Endothelial cell of umbilical vein (primary cell): ENCODE measurements at regions not wholly inside any gene's neighbourhood (a gene's known extent, or its start where the extent isn't known, plus 50 kb on each side); places are given as distances from the start of the nearest gene placed in this dataset.

ENCODE experiments used
- BruUV-seq: library from RNA; stranded (reverse); fragments of 400-500 nt; replicated peaks from 2 replicates; lab custom pipeline; 2021; lab: Mats Ljungman, UMichigan
- CTCF ChIA-PET: fragments of 300-600, 350-600 bp; sonication (Branson Sonifier 250); formaldehyde crosslinking; loops from one replicate; lab custom pipeline; 2021; ENCODE audit warnings: antibody characterized with exemption, inconsistent platforms; lab: Charles Lee
- POLR2A ChIA-PET: fragments of 300-600, 350-600 bp; sonication (Branson Sonifier 250); formaldehyde crosslinking; loops from one replicate; lab custom pipeline; 2021; ENCODE audit warnings: antibody characterized with exemption, inconsistent platforms; lab: Charles Lee
- DNase-seq: peaks from one replicate; pipeline ENCODE4 v3.0.0-alpha.2; 2011; ENCODE audit warnings: low read depth, low spot score
- FAIRE-seq: peaks from 2 replicates; lab custom pipeline; 2011; peaks lifted over from hg19 to GRCh38; lab: Jason Lieb, UNC
- H2AFZ ChIP-seq: 2 replicates; pipeline ENCODE4 v1.6.0; 2012; ENCODE audit warnings: low read depth, low read length, control low read depth, inconsistent platforms
- H3K27ac ChIP-seq: 2 replicates; pipeline ENCODE4 v1.5.1; 2011; ENCODE audit warnings: low read depth, mild to moderate bottlenecking, control low read depth, low read length, moderate library complexity; ENCODE audit not compliant: insufficient read depth
- H3K27me3 ChIP-seq, 2 experiments: 2 replicates each; pipeline versions ENCODE4 v1.6.0 to v1.6.1; 2011; ENCODE audit warnings: low read length in 2 of 2, mixed read lengths in 1 of 2; ENCODE audit not compliant: control insufficient read depth in 2 of 2, insufficient read depth in 2 of 2
- H3K36me3 ChIP-seq, 2 experiments: 2 replicates in 1 of 2; 3 replicates in 1 of 2; pipeline ENCODE4 v1.5.1; 2011; ENCODE audit warnings: low read length in 2 of 2, mild to moderate bottlenecking in 1 of 2, moderate library complexity in 1 of 2; ENCODE audit not compliant: control insufficient read depth in 2 of 2, insufficient read depth in 2 of 2; ENCODE audit errors: extremely low read depth in 1 of 2
- H3K4me1 ChIP-seq: 3 replicates; pipeline ENCODE4 v1.5.1; 2011; ENCODE audit warnings: mild to moderate bottlenecking, low read length; ENCODE audit not compliant: control insufficient read depth, insufficient read depth; ENCODE audit errors: extremely low read depth
- H3K4me2 ChIP-seq: 2 replicates; pipeline ENCODE4 v1.6.1; 2011; ENCODE audit warnings: low read length, control low read depth, mixed read lengths; ENCODE audit not compliant: insufficient read depth
- H3K4me3 ChIP-seq, 3 experiments: fragments of 200-600 bp in 1 of 3; sonication (generic), shearing (Covaris generic) in 1 of 3; replicated peaks in 1 of 3; 2 replicates each; pipeline ENCODE4 v1.5.1; 2011 to 2016; ENCODE audit warnings: control low read depth in 3 of 3, low read length in 3 of 3, mild to moderate bottlenecking in 2 of 3, inconsistent platforms in 1 of 3, low read depth in 1 of 3, moderate library complexity in 1 of 3; ENCODE audit not compliant: insufficient read depth in 1 of 3
- H3K79me2 ChIP-seq: 2 replicates; pipeline ENCODE4 v1.6.0; 2012; ENCODE audit warnings: low read length, inconsistent platforms; ENCODE audit not compliant: control insufficient read depth, insufficient read depth
- H3K9ac ChIP-seq: replicated peaks from 2 replicates; pipeline ENCODE3; 2011; ENCODE audit warnings: low read length, control low read depth; ENCODE audit not compliant: insufficient read depth; ENCODE audit errors: extremely low read depth
- H3K9me1 ChIP-seq: replicated peaks from 3 replicates; pipeline ENCODE4 v1.6.0; 2011; ENCODE audit warnings: mild to moderate bottlenecking, low read length; ENCODE audit not compliant: control insufficient read depth, insufficient read depth; ENCODE audit errors: extremely low read depth
- H3K9me3 ChIP-seq: replicated peaks from 2 replicates; pipeline ENCODE4 v1.5.1; 2012; ENCODE audit warnings: low read length, inconsistent platforms; ENCODE audit not compliant: control insufficient read depth, insufficient read depth
- H4K20me1 ChIP-seq: replicated peaks from 2 replicates; pipeline ENCODE3; 2011; ENCODE audit warnings: mild to moderate bottlenecking, low read length; ENCODE audit not compliant: control insufficient read depth, insufficient read depth; ENCODE audit errors: extremely low read depth
- CTCF ChIP-seq, 2 donors: IDR thresholded peaks; 1 replicate in 1 of 2; 2 replicates in 1 of 2; pipeline ENCODE4 v1.5.1; 2011; ENCODE audit warnings: low read length in 2 of 2, mild to moderate bottlenecking in 2 of 2, moderate library complexity in 2 of 2, control low read depth in 1 of 2, inconsistent platforms in 1 of 2, low read depth in 1 of 2; ENCODE audit not compliant: insufficient read depth in 1 of 2; ENCODE audit errors: extremely low read depth in 1 of 2
- EZH2 ChIP-seq: IDR thresholded peaks from 2 replicates; pipeline ENCODE4 v1.6.1; 2012; ENCODE audit warnings: borderline replicate concordance, low read depth, mild to moderate bottlenecking, moderate library complexity, low read length, inconsistent platforms; ENCODE audit not compliant: severe bottlenecking
- FOS ChIP-seq: IDR thresholded peaks from 2 replicates; pipeline ENCODE4 v1.6.1; 2011; ENCODE audit warnings: mild to moderate bottlenecking, low read length, moderate library complexity, borderline replicate concordance; ENCODE audit not compliant: insufficient read depth
- GATA2 ChIP-seq: IDR thresholded peaks from 2 replicates; pipeline ENCODE4 v1.7.0; 2011; ENCODE audit warnings: low read depth, mild to moderate bottlenecking, moderate library complexity, mixed read lengths, low read length; ENCODE audit not compliant: insufficient read length, insufficient read depth
- JUN ChIP-seq: IDR thresholded peaks from 2 replicates; pipeline ENCODE4 v1.6.1; 2011; ENCODE audit warnings: borderline replicate concordance, low read depth; ENCODE audit not compliant: insufficient read length, insufficient read depth
- MAX ChIP-seq: IDR thresholded peaks from 2 replicates; pipeline ENCODE4 v1.6.1; 2011; ENCODE audit not compliant: insufficient read depth, insufficient read length
- MYC ChIP-seq: IDR thresholded peaks from one replicate; pipeline ENCODE4 v1.6.1; 2011; ENCODE audit warnings: mild to moderate bottlenecking, low read depth, low read length
- POLR2A ChIP-seq: IDR thresholded peaks from 2 replicates; pipeline ENCODE4 v1.6.1; 2012; ENCODE audit warnings: low read depth, mild to moderate bottlenecking, control low read depth, low read length
- POLR2AphosphoS5 ChIP-seq: IDR thresholded peaks from 2 replicates; pipeline ENCODE4 v1.6.1; 2012; ENCODE audit warnings: low read depth, mild to moderate bottlenecking, control low read depth, low read length, moderate library complexity; ENCODE audit not compliant: insufficient read depth
- dilution Hi-C: fragments of 300-500 bp; cut with MboI; formaldehyde crosslinking; loops from one replicate; pipeline ENCODE4 v1.15.0; 2019; ENCODE audit warnings: low sequenced_read_pairs; ENCODE audit not compliant: extremely low pct_ligation_motif_present
- intact Hi-C: fragments of 100-400 bp; cut with micrococcal nuclease; formaldehyde crosslinking; loops from one replicate; pipeline ENCODE4 v1.10.0; 2022

- Histone ChIP-seq H3K4me3 (no peak overlapping the region), H4K20me1 (no peaks in the 10 kb centered on the region), H3K27ac (no peak overlapping the region), H3K9ac (no peak overlapping the region), H3K79me2 (no peaks in the 10 kb centered on the region), H2AFZ (no peak overlapping the region), H3K4me1 (no peaks in the 10 kb centered on the region), H3K27me3 (no peaks in the 10 kb centered on the region), H3K9me3 (peaks cover 4% of the 10 kb centered on the region), H3K36me3 (no peaks in the 10 kb centered on the region), H3K4me2 (no peak overlapping the region), H3K9me1 (no peaks in the 10 kb centered on the region)
- BruUV-seq = no TSS peak
- CTCF ChIA-PET = no interaction called here
- POLR2A ChIA-PET = no interaction called here
- intact Hi-C loops = no loop called here
- dilution Hi-C loops = no loop called here
- TF ChIP-seq MYC (no peak), FOS (no peak), JUN (no peak), MAX (no peak), GATA2 (no peak), POLR2AphosphoS5 (no peak), EZH2 (no peak), CTCF (IDR thresholded peaks at IDR 0.05; ENCODE audit: extremely low read depth in 1 of 2, insufficient read depth in 1 of 2, low read depth in 1 of 2, low read length in 2 of 2) (no peak), POLR2A (no peak)
- DNase-seq = no peak
- no peak for FAIRE-seq
Measured at GRCh38 chr22:47564651-47565434, 802.4 kb downstream of the TBC1D22A start.
